ENCODE measurements at regions not wholly inside any gene's neighbourhood (a gene's known extent, or its start where the extent isn't known, plus 50 kb on each side); places are given as distances from the start of the nearest gene placed in this dataset.

- no peak for DNase-seq
These were observed 392.1 kb downstream of the SOX9 start for GRCh38 chr17:72512649-72513556.

GRCh38 chr17:72514321-72514861 lies 393.6 kb downstream of the SOX9 start:
- DNase-seq = no peak

- DNase-seq = peak in 39 of 58 donors; percentile 12 to 70 (median 34)
These were observed 394.1 kb downstream of the SOX9 start for GRCh38 chr17:72514891-72515290.

- peak in 25 of 58 donors; percentile 10 to 70 (median 38) for DNase-seq
These were observed 394.7 kb downstream of the SOX9 start for GRCh38 chr17:72515291-72516065.

GRCh38 chr17:72516772-72517399 lies 396.1 kb downstream of the SOX9 start:
- peak in 29 of 58 donors; percentile 11 to 66 (median 30) for DNase-seq

GRCh38 chr17:72517413-72518158 lies 396.8 kb downstream of the SOX9 start:
- peak in 1 of 58 donors; percentile 13 for DNase-seq

- no peak for DNase-seq
These were observed 397.4 kb downstream of the SOX9 start for GRCh38 chr17:72518159-72518732.

- DNase-seq = peak in 16 of 58 donors; percentile 6 to 57 (median 15)
These were observed 398.2 kb downstream of the SOX9 start for GRCh38 chr17:72518753-72519597.

GRCh38 chr17:72519598-72519936 lies 398.7 kb downstream of the SOX9 start:
- no peak for DNase-seq

GRCh38 chr17:72520665-72521303 lies 400.0 kb downstream of the SOX9 start:
- DNase-seq = no peak

GRCh38 chr17:72523491-72523890 lies 402.7 kb downstream of the SOX9 start:
- DNase-seq = no peak

- no peak for DNase-seq
These were observed 404.6 kb downstream of the SOX9 start for GRCh38 chr17:72525225-72526015.

- no peak for DNase-seq
These were observed 405.9 kb downstream of the SOX9 start for GRCh38 chr17:72526769-72527168.

GRCh38 chr17:72527789-72528188 lies 407.0 kb downstream of the SOX9 start:
- no peak for DNase-seq

GRCh38 chr17:72528683-72529082 lies 407.9 kb downstream of the SOX9 start:
- DNase-seq = no peak

GRCh38 chr17:72529386-72529785 lies 408.6 kb downstream of the SOX9 start:
- DNase-seq = peak in 13 of 58 donors; percentile 3 to 70 (median 12)

- no peak for DNase-seq
These were observed 409.6 kb downstream of the SOX9 start for GRCh38 chr17:72530454-72530853.

GRCh38 chr17:72531729-72532128 lies 410.9 kb downstream of the SOX9 start:
- no peak for DNase-seq
